ENCODE measurements at regions not wholly inside any gene's neighbourhood (a gene's known extent, or its start where the extent isn't known, plus 50 kb on each side); places are given as distances from the start of the nearest gene placed in this dataset.

GRCh38 chr7:118801366-118801765, 576.9 kb downstream of the ANKRD7 start:
- WGBS, 2 experiments (ENCODE audit: extremely low coverage in 2 of 2, insufficient read length in 1 of 2) = no CpG with 5 or more reads among the region's 2 CpGs

More at GRCh38 chr7:118801366-118801765, 576.9 kb downstream of the ANKRD7 start:
- Histone ChIP-seq H3K9me1 (ENCODE audit: insufficient read depth, low read length) (no peaks in the 10 kb centered on the region), H4K5ac (ENCODE audit: low read depth, low read length) (no peak overlapping the region), H2BK15ac (ENCODE audit: low read depth, low read length) (no peak overlapping the region), H3K36me3 (ENCODE audit: control insufficient read depth, insufficient read depth, low read length) (no peaks in the 10 kb centered on the region), H4K20me1 (ENCODE audit: insufficient read depth, low read length) (no peaks in the 10 kb centered on the region), H3K27ac (ENCODE audit: insufficient read depth, low read length) (no peak overlapping the region), H2BK120ac (ENCODE audit: low read depth, low read length) (no peak overlapping the region), H2AK5ac (ENCODE audit: low read depth, low read length) (no peak overlapping the region), H3K23ac (ENCODE audit: low read depth, low read length) (no peak overlapping the region), H3K79me1 (ENCODE audit: low read depth in 1 of 2, low read length in 2 of 2) (no peaks in the 10 kb centered on the region), H3K4me1 (ENCODE audit: control insufficient read depth, insufficient read depth, low read length) (no peaks in the 10 kb centered on the region), H3K9me3 (ENCODE audit: control insufficient read depth, insufficient read depth, low read length) (peaks cover 2% of the 10 kb centered on the region; the same call in 1 of the 2 replicates), H3K4ac (ENCODE audit: low read depth, low read length) (no peak overlapping the region), H3K9ac (ENCODE audit: low read depth, low read length) (no peak overlapping the region), H4K91ac (ENCODE audit: insufficient read depth, low read depth, low read length) (no peak overlapping the region), H2BK20ac (ENCODE audit: low read depth, low read length) (no peak overlapping the region), H3K14ac (replicated peaks; ENCODE audit: low read depth, low read length) (no peak overlapping the region), H2AK9ac (replicated peaks; ENCODE audit: low read depth, low read length, poor library complexity) (no peak overlapping the region), H3K18ac (ENCODE audit: low read depth, low read length) (no peak overlapping the region), H3K56ac (ENCODE audit: extremely low read depth, insufficient read depth, low read length) (no peak overlapping the region), H4K8ac (ENCODE audit: low read depth in 2 of 2, low read length in 2 of 2) (no peak overlapping the region), H3K4me2 (ENCODE audit: low read depth, low read length) (no peak overlapping the region), H2AFZ (replicated peaks; ENCODE audit: low read length, poor library complexity) (no peak overlapping the region), H3K4me3 (ENCODE audit: insufficient read depth, low read depth, low read length) (no peak overlapping the region), H3K27me3 (ENCODE audit: control insufficient read depth, insufficient read depth, low read length) (no peaks in the 10 kb centered on the region), H2BK5ac (ENCODE audit: low read depth, low read length, poor library complexity, severe bottlenecking) (no peak overlapping the region)
- no peak for TF ChIP-seq BHLHE40 (IDR thresholded peaks at IDR 0.05; ENCODE audit: low read depth, low read length)
- BruUV-seq (replicated peaks) = no TSS peak
- in situ Hi-C loops (cut with MboI; ENCODE audit: low sequenced_read_pairs) (no loop called here), dilution Hi-C loops (cut with HindIII; ENCODE audit: low sequenced_read_pairs, unreplicated experiment) (no loop called here), intact Hi-C loops (cut with micrococcal nuclease) (no loop called here)
- ATAC-seq (ENCODE audit: low read depth) = no peak
- no peak for DNase-seq
- CTCF ChIA-PET = no interaction called here
- POLR2A ChIA-PET (ENCODE audit: unreplicated experiment) = no interaction called here

Data from IMR-90 (cell line).